Astrocyte of the spinal cord (primary cell): ENCODE measurements at regions not wholly inside any gene's neighbourhood (a gene's known extent, or its start where the extent isn't known, plus 50 kb on each side); places are given as distances from the start of the nearest gene placed in this dataset.

Experiments used
- DNase-seq: peaks from one replicate; pipeline ENCODE4 v3.0.0; 2011; ENCODE audit warnings: low read depth, low spot score
- H3K4me3 ChIP-seq: 2 replicates; pipeline ENCODE4 v1.5.1; 2011; ENCODE audit warnings: low read depth, mild to moderate bottlenecking, low read length, moderate library complexity
- CTCF ChIP-seq: IDR thresholded peaks from 2 replicates; pipeline ENCODE4 v1.5.1; 2012; ENCODE audit warnings: low read depth, mild to moderate bottlenecking, low read length, inconsistent platforms
- in situ Hi-C: cut with HindIII; loops from 2 replicates; pipeline ENCODE4 v1.10.0; 2017; ENCODE audit warnings: low sequenced_read_pairs

GRCh38 chr14:25800841-25801240, 750.9 kb upstream of the STXBP6 start:
- in situ Hi-C loops = no loop called here
- no peak for DNase-seq
- no peak overlapping the region for H3K4me3 ChIP-seq
- no peak for TF ChIP-seq CTCF

GRCh38 chr14:25788252-25788651, 738.3 kb upstream of the STXBP6 start:
- no peak for TF ChIP-seq CTCF
- in situ Hi-C loops = no loop called here

GRCh38 chr14:25765909-25766308, 716.0 kb upstream of the STXBP6 start:
- no peak for TF ChIP-seq CTCF
- no peak for DNase-seq
- in situ Hi-C loops = no loop called here
- H3K4me3 ChIP-seq = no peak overlapping the region

More at GRCh38 chr14:25788252-25788651, 738.3 kb upstream of the STXBP6 start:
- no peak overlapping the region for H3K4me3 ChIP-seq
- DNase-seq = no peak

GRCh38 chr14:25759920-25760655, 710.1 kb upstream of the STXBP6 start:
- no peak overlapping the region for H3K4me3 ChIP-seq
- DNase-seq = no peak
- TF ChIP-seq CTCF = no peak
- in situ Hi-C loops = no loop called here

- no peak for DNase-seq
- no peak for TF ChIP-seq CTCF
- H3K4me3 ChIP-seq = no peak overlapping the region
- in situ Hi-C loops = no loop called here
Measured at GRCh38 chr14:25759256-25759655, 709.3 kb upstream of the STXBP6 start.

- no peak overlapping the region for H3K4me3 ChIP-seq
- no peak for DNase-seq
- TF ChIP-seq CTCF = no peak
- in situ Hi-C loops = no loop called here
Measured at GRCh38 chr14:25757364-25757763, 707.4 kb upstream of the STXBP6 start.

- in situ Hi-C loops = no loop called here
- no peak for TF ChIP-seq CTCF
- H3K4me3 ChIP-seq = no peak overlapping the region
- no peak for DNase-seq
Measured at GRCh38 chr14:25756876-25757275, 706.9 kb upstream of the STXBP6 start.
